ENCODE measurements at regions not wholly inside any gene's neighbourhood (a gene's known extent, or its start where the extent isn't known, plus 50 kb on each side); places are given as distances from the start of the nearest gene placed in this dataset.

GRCh38 chr4:41318839-41319530 lies 62.3 kb downstream of the UCHL1 start:
- peak; percentile 28 for DNase-seq

- DNase-seq, result peak; percentile 65
These were observed 62.8 kb downstream of the UCHL1 start for GRCh38 chr4:41319553-41319952.

DNA sequence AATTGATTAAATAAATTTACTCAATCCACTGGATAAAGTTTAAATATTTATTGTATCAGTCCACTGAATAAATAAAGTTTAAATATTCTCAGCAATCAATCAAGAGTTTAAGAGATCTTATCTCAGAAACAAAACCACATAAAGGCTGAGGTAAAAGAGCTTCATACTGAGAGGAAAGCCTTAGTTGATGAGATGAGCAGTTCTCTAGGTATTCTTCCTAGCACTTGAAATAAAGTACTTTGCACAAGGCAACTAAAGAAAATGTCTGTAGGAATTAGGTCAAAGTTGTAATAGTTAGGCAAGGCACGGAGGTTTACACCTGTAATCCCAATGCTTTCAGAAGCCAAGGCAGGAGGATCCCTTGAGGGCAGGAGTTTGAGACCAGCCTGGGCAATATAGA lies 63.5 kb downstream of the UCHL1 start:
- DNase-seq, result no peak

GRCh38 chr4:41320786-41321185 lies 64.1 kb downstream of the UCHL1 start:
- no peak for DNase-seq

- DNase-seq, result no peak
These were observed 64.7 kb downstream of the UCHL1 start for GRCh38 chr4:41321216-41321945.

DNA sequence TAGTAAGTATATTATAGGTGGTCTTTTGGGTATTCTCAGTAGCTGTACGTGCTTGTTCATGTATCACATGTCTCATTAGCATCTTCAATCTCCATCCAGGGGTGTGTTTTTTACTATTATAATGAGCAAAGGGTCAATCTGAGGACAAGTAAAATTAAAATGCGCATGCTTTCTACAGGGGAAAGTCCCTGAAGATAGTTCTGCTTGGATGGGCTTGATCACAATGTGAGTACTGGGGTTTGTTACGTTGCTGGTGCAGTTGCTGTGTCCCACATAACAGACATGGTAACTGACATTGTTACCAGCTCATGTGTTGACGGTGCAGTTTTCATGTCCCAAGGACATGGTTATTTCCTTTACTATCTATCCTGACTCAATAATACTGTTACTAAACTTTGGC lies 65.9 kb downstream of the UCHL1 start:
- no peak for DNase-seq

GRCh38 chr4:41323179-41323578 lies 66.5 kb downstream of the UCHL1 start:
- no peak for DNase-seq

DNA sequence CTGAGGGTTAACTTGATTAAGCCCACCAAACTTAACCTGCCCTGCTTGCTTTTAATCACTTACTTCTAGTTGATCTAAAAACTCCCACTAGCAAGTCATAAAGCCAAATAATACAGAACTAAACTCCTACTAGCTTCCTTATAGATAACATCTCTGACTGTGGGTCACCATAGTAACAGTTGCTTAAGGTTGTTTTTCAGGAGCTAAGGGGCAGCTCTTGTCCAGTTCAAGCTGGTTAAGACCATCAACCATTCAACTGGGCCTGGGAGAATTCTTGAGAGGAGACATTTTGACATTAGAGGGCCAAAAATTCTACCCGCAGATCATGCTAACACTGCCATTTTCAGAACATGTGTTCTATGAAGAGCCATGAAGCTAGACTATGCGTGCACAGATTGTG lies 67.0 kb downstream of the UCHL1 start:
- no peak for DNase-seq

- DNase-seq, result no peak
These were observed 68.1 kb downstream of the UCHL1 start for GRCh38 chr4:41324861-41325260.

DNA sequence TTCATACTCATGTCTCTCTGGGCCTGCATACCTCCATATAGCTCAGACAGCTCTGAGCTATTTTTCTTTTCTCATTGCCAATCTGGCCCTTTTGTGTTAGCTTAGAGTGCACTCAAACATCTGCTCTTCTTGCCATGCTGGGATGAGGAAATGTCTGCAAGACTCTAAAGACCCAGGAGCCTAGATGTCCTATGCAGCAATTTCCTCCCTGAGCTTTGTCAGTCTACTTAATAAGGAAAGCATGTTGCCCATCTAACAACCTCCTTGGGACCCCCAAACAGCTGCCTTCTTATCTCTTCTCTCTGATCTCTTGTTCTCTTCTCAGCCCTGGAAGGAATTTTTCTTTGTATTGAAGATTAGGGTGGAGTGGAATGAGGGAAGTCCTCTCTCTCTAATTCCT lies 69.2 kb downstream of the UCHL1 start:
- DNase-seq, result no peak

DNA sequence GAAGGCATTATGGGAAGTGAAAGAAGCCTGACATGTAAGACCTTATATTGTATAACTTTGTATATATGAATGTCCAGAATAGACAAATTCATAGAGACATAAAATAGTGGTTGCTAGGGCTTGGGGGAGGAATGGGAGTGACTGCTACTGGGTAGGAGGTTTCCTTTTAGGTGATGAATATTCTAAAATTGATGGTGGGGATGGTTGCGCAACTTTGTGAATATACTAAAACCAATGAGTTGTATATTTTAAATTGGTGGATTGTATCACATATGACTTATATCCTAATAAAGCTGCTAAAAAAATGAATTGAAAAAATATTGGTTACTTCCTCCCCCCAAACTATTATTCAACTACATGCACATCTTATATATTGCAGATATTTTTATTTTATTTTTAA lies 70.0 kb downstream of the UCHL1 start:
- no peak for DNase-seq

- no peak for DNase-seq
These were observed 71.0 kb downstream of the UCHL1 start for GRCh38 chr4:41327770-41328169.

DNA sequence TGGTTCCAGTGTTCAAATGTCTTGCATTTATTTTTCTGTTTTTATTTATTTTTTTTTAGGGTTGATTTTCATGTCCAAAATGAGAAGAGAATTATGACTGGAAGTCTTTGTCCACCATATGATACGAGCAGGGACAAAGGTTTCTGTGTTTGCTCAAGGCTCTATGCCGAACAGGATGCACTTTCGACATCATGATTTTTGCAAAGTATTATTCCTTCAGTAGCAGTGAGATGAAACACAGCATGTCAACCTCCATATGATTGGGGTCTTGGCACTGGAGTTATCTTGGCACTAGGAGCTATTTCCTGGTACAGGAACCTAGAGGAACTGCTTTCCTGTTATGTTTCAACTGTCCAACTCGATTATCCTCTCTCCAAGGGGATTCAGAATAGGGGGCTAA lies 72.6 kb downstream of the UCHL1 start:
- DNase-seq, result no peak

- no peak for DNase-seq
These were observed 74.5 kb downstream of the UCHL1 start for GRCh38 chr4:41331224-41331623.

GRCh38 chr4:41332510-41333054 lies 75.9 kb downstream of the UCHL1 start:
- DNase-seq, result no peak

DNA sequence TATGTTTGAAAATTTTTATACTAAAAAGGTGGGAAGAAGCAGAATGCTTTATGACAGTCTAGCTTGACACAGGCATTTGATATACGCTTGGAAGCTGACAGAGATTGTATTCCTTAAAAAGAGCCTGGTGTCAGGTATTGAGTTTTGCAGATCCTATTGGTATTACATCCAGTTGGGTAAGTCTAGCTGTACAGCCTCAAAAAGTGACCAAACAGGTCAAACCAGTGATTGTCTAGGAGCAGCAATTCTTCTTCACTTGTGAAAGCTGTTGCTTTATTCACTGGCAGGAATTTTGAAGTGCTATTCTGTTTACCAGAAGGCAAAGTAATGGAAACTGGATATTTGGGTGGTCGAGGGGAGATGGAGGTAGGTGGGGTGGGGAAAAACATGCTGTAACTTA lies 77.5 kb downstream of the UCHL1 start:
- peak; percentile 58 for DNase-seq

- peak; percentile 37 for DNase-seq
These were observed 83.4 kb downstream of the UCHL1 start for GRCh38 chr4:41339812-41340809.

DNA sequence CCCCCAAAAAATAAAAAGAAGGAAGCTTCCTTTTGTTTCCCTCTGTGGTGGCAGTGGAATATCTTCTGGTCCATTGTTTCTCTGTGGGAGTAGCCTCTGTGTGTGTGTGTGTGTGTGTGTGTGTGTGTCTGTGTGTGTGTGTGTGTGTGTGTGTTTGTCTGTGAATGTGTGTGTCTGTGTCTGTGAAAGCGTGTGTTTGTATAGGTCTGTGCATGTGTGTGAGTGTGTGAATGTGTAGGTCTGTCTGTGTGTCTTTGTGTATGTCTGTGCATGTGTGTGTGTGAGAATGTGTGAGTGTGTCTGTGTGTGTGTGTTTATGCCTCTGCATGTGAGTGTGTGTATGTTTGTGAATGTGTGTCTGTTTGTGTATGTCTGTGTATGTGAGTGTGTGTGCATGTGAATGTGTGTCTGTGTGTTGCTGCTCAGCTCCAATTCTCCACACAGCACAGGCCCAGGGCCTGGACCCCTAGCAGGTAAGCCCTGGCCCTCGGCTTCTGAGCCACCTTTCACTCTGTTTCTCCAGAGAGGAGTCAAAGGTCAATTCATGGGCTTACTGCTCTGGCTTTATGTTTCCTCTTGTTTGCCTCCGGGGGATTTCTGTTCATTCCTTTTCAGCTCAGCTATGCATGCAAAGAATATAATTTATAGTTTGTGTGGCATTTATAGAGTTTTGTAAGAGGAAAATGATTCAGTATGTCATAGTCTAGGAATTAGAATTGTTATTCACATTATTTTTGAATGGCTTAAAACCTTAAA lies 89.8 kb downstream of the UCHL1 start:
- no peak for DNase-seq

GRCh38 chr4:41349021-41349420 lies 92.3 kb downstream of the UCHL1 start:
- DNase-seq, result no peak

GRCh38 chr4:41358647-41359421 lies 102.1 kb downstream of the UCHL1 start:
- peak; percentile 76 for DNase-seq

GRCh38 chr4:41359422-41359775 lies 102.7 kb downstream of the UCHL1 start:
- no peak for DNase-seq

DNA sequence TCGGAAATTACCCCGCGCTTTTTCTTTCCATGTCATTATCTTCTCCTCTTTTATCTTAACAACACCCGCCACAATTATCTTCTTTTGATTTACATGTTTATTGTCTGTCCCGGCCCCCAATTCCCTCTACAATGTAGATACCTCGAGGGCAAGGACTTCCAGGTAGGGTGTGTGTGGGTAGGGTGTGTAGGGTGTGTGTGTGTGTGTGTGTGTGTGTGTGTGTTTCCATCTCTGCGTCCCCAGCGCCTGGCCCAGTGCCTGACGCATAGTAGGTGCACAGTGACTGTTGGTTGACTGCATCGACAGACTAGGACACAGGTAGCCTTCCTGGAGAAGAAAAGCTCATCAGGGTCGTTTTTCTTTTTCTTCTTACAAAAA lies 103.1 kb downstream of the UCHL1 start:
- DNase-seq, result no peak

All from NCI-H774 (cell line).